HEK293 (cell line): ENCODE measurements at regions not wholly inside any gene's neighbourhood (a gene's known extent, or its start where the extent isn't known, plus 50 kb on each side); places are given as distances from the start of the nearest gene placed in this dataset.

Source experiments
- CTCF ChIA-PET: fragments of 350-600 bp; formaldehyde crosslinking; extraction: SDS; loops from one replicate; lab custom pipeline; 2021; ENCODE audit warnings: antibody characterized with exemption; lab: Yijun Ruan, JAX
- POLR2A ChIA-PET: fragments of 300-600 bp; formaldehyde crosslinking; extraction: SDS; loops from one replicate; lab custom pipeline; 2020; ENCODE audit warnings: antibody characterized with exemption, inconsistent platforms; lab: Yijun Ruan, JAX
- H3K27ac ChIP-seq: fragments of 200-500 bp; sonication (Bioruptor generic); 2 replicates; pipeline ENCODE4 v1.5.1; 2014; ENCODE audit warnings: low read depth, low read length, control low read depth, inconsistent platforms; ENCODE audit errors: extremely low read depth
- H3K36me3 ChIP-seq, 2 experiments: fragments of 200-500 bp in 1 of 2; sonication (Bioruptor generic) in 1 of 2; 1 replicate in 1 of 2; 2 replicates in 1 of 2; pipeline ENCODE4 v1.5.1; 2014 to 2017; ENCODE audit warnings: inconsistent platforms in 2 of 2, low read length in 2 of 2; ENCODE audit not compliant: control insufficient read depth in 2 of 2, insufficient read depth in 1 of 2
- H3K4me1 ChIP-seq: fragments of 200-500 bp; sonication (Bioruptor generic); 2 replicates; pipeline ENCODE4 v1.5.1; 2014; ENCODE audit warnings: mild to moderate bottlenecking, low read length, inconsistent platforms; ENCODE audit not compliant: control insufficient read depth, insufficient read depth
- H3K4me3 ChIP-seq: 2 replicates; pipeline ENCODE4 v1.5.1; 2011; ENCODE audit warnings: low read depth, mild to moderate bottlenecking, control low read depth, low read length, moderate library complexity
- H3K9me3 ChIP-seq: fragments of 200-500 bp; sonication (Bioruptor generic); 2 replicates; pipeline ENCODE4 v1.5.1; 2014; ENCODE audit warnings: low read depth, low read length, inconsistent platforms; ENCODE audit not compliant: control insufficient read depth, insufficient read depth
- IKZF3 ChIP-seq: fragments of 450-650 bp; IDR thresholded peaks from 2 replicates; pipeline ENCODE4 v1.5.0; 2018; ENCODE audit warnings: missing biosample characterization, mild to moderate bottlenecking, missing genetic modification characterization, moderate library complexity
- INSM2 ChIP-seq: fragments of 450-650 bp; formaldehyde crosslinking; IDR thresholded peaks from 2 replicates; pipeline ENCODE4 v1.5.1; 2016; ENCODE audit warnings: missing biosample characterization, missing genetic modification characterization
- KLF9 ChIP-seq: fragments of 450-650 bp; formaldehyde crosslinking; IDR thresholded peaks from 2 replicates; pipeline ENCODE4 v1.5.1; 2016; ENCODE audit warnings: missing biosample characterization, missing genetic modification characterization, low read depth
- ZBTB17 ChIP-seq: fragments of 450-650 bp; formaldehyde crosslinking; IDR thresholded peaks from 2 replicates; pipeline ENCODE4 v1.5.1; 2016; ENCODE audit warnings: missing biosample characterization, missing genetic modification characterization
- ZBTB21 ChIP-seq: fragments of 450-650 bp; formaldehyde crosslinking; IDR thresholded peaks from 2 replicates; pipeline ENCODE4 v1.5.1; 2017; ENCODE audit warnings: missing biosample characterization, missing genetic modification characterization
- ZNF114 ChIP-seq: fragments of 450-650 bp; formaldehyde crosslinking; IDR thresholded peaks from 2 replicates; pipeline ENCODE4 v1.5.0; 2017; ENCODE audit warnings: missing biosample characterization, missing genetic modification characterization
- ZNF146 ChIP-seq: fragments of 450-650 bp; formaldehyde crosslinking; IDR thresholded peaks from 2 replicates; pipeline ENCODE4 v1.5.1; 2016; ENCODE audit warnings: missing biosample characterization, missing genetic modification characterization
- ZNF239 ChIP-seq: fragments of 450-650 bp; formaldehyde crosslinking; IDR thresholded peaks from 2 replicates; pipeline ENCODE4 v1.5.1; 2016; ENCODE audit warnings: missing biosample characterization, missing genetic modification characterization
- ZNF324 ChIP-seq: fragments of 450-650 bp; formaldehyde crosslinking; IDR thresholded peaks from 2 replicates; pipeline ENCODE4 v1.5.1; 2016; ENCODE audit warnings: missing biosample characterization, missing genetic modification characterization
- ZNF426 ChIP-seq: fragments of 450-650 bp; formaldehyde crosslinking; IDR thresholded peaks from 2 replicates; pipeline ENCODE4 v1.5.1; 2017; ENCODE audit warnings: missing biosample characterization, missing genetic modification characterization, mild to moderate bottlenecking, inconsistent platforms, moderate library complexity
- ZNF624 ChIP-seq: fragments of 450-650 bp; formaldehyde crosslinking; IDR thresholded peaks from 2 replicates; pipeline ENCODE4 v1.5.1; 2017; ENCODE audit warnings: missing biosample characterization, missing genetic modification characterization
- ZNF677 ChIP-seq: fragments of 450-650 bp; IDR thresholded peaks from 2 replicates; pipeline ENCODE4 v1.5.0; 2018; ENCODE audit warnings: missing biosample characterization, mild to moderate bottlenecking, missing genetic modification characterization, moderate library complexity
- ZNF747 ChIP-seq: fragments of 450-650 bp; formaldehyde crosslinking; IDR thresholded peaks from 2 replicates; pipeline ENCODE4 v1.5.1; 2016; ENCODE audit warnings: missing biosample characterization, missing genetic modification characterization
- ZNF830 ChIP-seq: fragments of 450-650 bp; IDR thresholded peaks from 2 replicates; pipeline ENCODE4 v1.5.0; 2018; ENCODE audit warnings: missing biosample characterization, missing genetic modification characterization, low read depth, mild to moderate bottlenecking, moderate library complexity
- TF ChIP-seq, protein P1 (sequence below): fragments of 450-650 bp; formaldehyde crosslinking; IDR thresholded peaks from 2 replicates; pipeline ENCODE4 v1.5.1; 2016; ENCODE audit warnings: missing biosample characterization, missing genetic modification characterization
- TF ChIP-seq, protein P2 (sequence below): fragments of 450-650 bp; IDR thresholded peaks from 2 replicates; pipeline ENCODE4 v1.5.1; 2018; ENCODE audit warnings: missing biosample characterization, mild to moderate bottlenecking, missing genetic modification characterization
- TF ChIP-seq, protein P3 (sequence below): fragments of 450-650 bp; formaldehyde crosslinking; conservative IDR thresholded peaks from 2 replicates; pipeline ENCODE4 v1.5.1; 2016; ENCODE audit warnings: low read depth, missing biosample characterization, missing genetic modification characterization
- TF ChIP-seq, protein P4 (sequence below): sonication (generic); formaldehyde crosslinking; IDR thresholded peaks from 2 replicates; pipeline ENCODE4 v1.8.1; 2022; ENCODE audit warnings: mild to moderate bottlenecking, moderate library complexity, missing genetic modification reagents

GRCh38 chr9:17009071-17009470 is 125.8 kb upstream of the CNTLN start (continued):
- TF ChIP-seq, protein P1, sequence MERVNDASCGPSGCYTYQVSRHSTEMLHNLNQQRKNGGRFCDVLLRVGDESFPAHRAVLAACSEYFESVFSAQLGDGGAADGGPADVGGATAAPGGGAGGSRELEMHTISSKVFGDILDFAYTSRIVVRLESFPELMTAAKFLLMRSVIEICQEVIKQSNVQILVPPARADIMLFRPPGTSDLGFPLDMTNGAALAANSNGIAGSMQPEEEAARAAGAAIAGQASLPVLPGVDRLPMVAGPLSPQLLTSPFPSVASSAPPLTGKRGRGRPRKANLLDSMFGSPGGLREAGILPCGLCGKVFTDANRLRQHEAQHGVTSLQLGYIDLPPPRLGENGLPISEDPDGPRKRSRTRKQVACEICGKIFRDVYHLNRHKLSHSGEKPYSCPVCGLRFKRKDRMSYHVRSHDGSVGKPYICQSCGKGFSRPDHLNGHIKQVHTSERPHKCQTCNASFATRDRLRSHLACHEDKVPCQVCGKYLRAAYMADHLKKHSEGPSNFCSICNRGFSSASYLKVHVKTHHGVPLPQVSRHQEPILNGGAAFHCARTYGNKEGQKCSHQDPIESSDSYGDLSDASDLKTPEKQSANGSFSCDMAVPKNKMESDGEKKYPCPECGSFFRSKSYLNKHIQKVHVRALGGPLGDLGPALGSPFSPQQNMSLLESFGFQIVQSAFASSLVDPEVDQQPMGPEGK (tag by site-specific recombination): no peak
- TF ChIP-seq ZBTB21 (tag by site-specific recombination): no peak
- TF ChIP-seq ZNF426 (tag by site-specific recombination): no peak
- TF ChIP-seq ZNF747 (tag by site-specific recombination): no peak
- TF ChIP-seq ZNF114 (tag by site-specific recombination): no peak
- TF ChIP-seq ZNF239 (tag by site-specific recombination): no peak

GRCh38 chr9:17005056-17005823 is 129.6 kb upstream of the CNTLN start:
- ChIA-PET CTCF (interaction anchor here (0.8 to 1.5 kb wide), 2 partner anchors 8 to 58 kb away, joined by 3 read pairs; no protein-coding TSS in a partner anchor), POLR2A (no interaction called here)
- TF ChIP-seq ZBTB17 (tag by site-specific recombination) (peak; percentile 36; the same call in 1 of the 2 replicates), ZNF324 (no peak)
- Histone ChIP-seq H3K27ac (no peak overlapping the region), H3K9me3 (no peaks in the 10 kb centered on the region), H3K4me1 (no peaks in the 10 kb centered on the region), H3K4me3 (no peak overlapping the region), H3K36me3 (no peaks in the 10 kb centered on the region)

DNA sequence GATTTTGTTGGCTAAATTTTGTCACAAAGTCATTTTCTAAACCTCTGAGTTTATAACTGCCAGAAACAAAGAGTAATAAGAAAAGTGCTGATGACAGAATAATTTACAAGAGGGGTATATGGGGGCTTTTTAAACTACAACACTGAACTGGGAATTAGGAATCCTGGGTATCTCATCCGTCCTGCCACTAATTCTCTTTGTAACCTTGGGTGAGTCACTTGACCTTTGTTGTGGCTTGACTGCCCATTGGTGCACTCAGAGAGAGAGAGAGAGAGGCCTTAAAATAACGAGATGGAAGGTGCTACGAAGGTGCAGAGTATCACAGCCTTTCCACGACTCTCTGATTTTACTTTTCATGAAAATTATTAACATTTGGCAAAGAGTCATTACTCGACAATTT is 130.3 kb upstream of the CNTLN start:
- CTCF ChIA-PET: no interaction called here
- TF ChIP-seq IKZF3 (tag by site-specific recombination): no peak
- TF ChIP-seq, protein P2, sequence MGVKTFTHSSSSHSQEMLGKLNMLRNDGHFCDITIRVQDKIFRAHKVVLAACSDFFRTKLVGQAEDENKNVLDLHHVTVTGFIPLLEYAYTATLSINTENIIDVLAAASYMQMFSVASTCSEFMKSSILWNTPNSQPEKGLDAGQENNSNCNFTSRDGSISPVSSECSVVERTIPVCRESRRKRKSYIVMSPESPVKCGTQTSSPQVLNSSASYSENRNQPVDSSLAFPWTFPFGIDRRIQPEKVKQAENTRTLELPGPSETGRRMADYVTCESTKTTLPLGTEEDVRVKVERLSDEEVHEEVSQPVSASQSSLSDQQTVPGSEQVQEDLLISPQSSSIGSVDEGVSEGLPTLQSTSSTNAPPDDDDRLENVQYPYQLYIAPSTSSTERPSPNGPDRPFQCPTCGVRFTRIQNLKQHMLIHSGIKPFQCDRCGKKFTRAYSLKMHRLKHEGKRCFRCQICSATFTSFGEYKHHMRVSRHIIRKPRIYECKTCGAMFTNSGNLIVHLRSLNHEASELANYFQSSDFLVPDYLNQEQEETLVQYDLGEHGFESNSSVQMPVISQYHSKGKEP (tag by site-specific recombination): no peak
- TF ChIP-seq, protein P3, sequence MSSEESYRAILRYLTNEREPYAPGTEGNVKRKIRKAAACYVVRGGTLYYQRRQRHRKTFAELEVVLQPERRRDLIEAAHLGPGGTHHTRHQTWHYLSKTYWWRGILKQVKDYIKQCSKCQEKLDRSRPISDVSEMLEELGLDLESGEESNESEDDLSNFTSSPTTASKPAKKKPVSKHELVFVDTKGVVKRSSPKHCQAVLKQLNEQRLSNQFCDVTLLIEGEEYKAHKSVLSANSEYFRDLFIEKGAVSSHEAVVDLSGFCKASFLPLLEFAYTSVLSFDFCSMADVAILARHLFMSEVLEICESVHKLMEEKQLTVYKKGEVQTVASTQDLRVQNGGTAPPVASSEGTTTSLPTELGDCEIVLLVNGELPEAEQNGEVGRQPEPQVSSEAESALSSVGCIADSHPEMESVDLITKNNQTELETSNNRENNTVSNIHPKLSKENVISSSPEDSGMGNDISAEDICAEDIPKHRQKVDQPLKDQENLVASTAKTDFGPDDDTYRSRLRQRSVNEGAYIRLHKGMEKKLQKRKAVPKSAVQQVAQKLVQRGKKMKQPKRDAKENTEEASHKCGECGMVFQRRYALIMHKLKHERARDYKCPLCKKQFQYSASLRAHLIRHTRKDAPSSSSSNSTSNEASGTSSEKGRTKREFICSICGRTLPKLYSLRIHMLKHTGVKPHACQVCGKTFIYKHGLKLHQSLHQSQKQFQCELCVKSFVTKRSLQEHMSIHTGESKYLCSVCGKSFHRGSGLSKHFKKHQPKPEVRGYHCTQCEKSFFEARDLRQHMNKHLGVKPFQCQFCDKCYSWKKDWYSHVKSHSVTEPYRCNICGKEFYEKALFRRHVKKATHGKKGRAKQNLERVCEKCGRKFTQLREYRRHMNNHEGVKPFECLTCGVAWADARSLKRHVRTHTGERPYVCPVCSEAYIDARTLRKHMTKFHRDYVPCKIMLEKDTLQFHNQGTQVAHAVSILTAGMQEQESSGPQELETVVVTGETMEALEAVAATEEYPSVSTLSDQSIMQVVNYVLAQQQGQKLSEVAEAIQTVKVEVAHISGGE (tag by site-specific recombination): no peak
- TF ChIP-seq ZNF624 (tag by site-specific recombination): no peak
- no peak for TF ChIP-seq KLF9 (tag by site-specific recombination)
- TF ChIP-seq ZNF677 (tag by site-specific recombination): no peak
- TF ChIP-seq, protein P4, sequence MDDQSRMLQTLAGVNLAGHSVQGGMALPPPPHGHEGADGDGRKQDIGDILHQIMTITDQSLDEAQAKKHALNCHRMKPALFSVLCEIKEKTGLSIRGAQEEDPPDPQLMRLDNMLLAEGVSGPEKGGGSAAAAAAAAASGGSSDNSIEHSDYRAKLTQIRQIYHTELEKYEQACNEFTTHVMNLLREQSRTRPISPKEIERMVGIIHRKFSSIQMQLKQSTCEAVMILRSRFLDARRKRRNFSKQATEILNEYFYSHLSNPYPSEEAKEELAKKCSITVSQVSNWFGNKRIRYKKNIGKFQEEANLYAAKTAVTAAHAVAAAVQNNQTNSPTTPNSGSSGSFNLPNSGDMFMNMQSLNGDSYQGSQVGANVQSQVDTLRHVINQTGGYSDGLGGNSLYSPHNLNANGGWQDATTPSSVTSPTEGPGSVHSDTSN (CRISPR knock-in tag): no peak
- TF ChIP-seq, protein P1 (tag by site-specific recombination): no peak
- no peak for TF ChIP-seq ZNF146
- TF ChIP-seq INSM2 (tag by site-specific recombination): no peak
- no peak for TF ChIP-seq ZNF830 (tag by site-specific recombination)
- TF ChIP-seq ZNF426 (tag by site-specific recombination): no peak

More for the DNA sequence above, 130.3 kb upstream of the CNTLN start:
- H3K27ac ChIP-seq: no peak overlapping the region
- H3K4me1 ChIP-seq: no peaks in the 10 kb centered on the region
- POLR2A ChIA-PET: no interaction called here
- H3K4me3 ChIP-seq: no peak overlapping the region
- H3K36me3 ChIP-seq: no peaks in the 10 kb centered on the region
- no peaks in the 10 kb centered on the region for H3K9me3 ChIP-seq
